Psoas muscle (tissue), 7 donors: ENCODE measurements at regions not wholly inside any gene's neighbourhood (a gene's known extent, or its start where the extent isn't known, plus 50 kb on each side); places are given as distances from the start of the nearest gene placed in this dataset.
"Not testable (repeated sequence)": the region's sequence is repeated elsewhere in the genome, so short reads cannot be mapped to it uniquely, and the experiment has no call there.

Source experiments
- ATAC-seq, 4 donors: fragments of 200-7000 bp; cut with Tn5 transposase; one replicate each; pipeline ENCODE4 v1.9.1; 2020; ENCODE audit warnings: moderate library complexity in 3 of 4, mild to moderate bottlenecking in 2 of 4
- DNase-seq, 2 donors: peaks; one replicate each; pipeline ENCODE4 v3.0.0-alpha.2; 2020
- H3K27ac ChIP-seq: fragments of 200-600 bp; one replicate; pipeline ENCODE4 v1.8.0; 2022
- H3K27me3 ChIP-seq, 3 donors: fragments of 200-600 bp in 1 of 3; one replicate each; pipeline versions ENCODE4 v1.6.1 to v1.8.0; 2013 to 2022; ENCODE audit warnings: low read length in 2 of 3, mild to moderate bottlenecking in 2 of 3, moderate library complexity in 1 of 3; ENCODE audit not compliant: insufficient read depth in 3 of 3
- H3K36me3 ChIP-seq, 2 donors: fragments of 200-600 bp in 1 of 2; one replicate each; pipeline versions ENCODE4 v1.6.1 to v1.8.0; 2013 to 2022; ENCODE audit warnings: low read depth in 1 of 2, mild to moderate bottlenecking in 1 of 2, moderate library complexity in 1 of 2; ENCODE audit not compliant: insufficient read depth in 1 of 2
- H3K4me1 ChIP-seq: fragments of 200-600 bp; one replicate; pipeline ENCODE4 v1.8.0; 2022
- H3K4me3 ChIP-seq: fragments of 200-600 bp; one replicate; pipeline ENCODE4 v1.8.0; 2022; ENCODE audit warnings: mild to moderate bottlenecking
- H3K9me3 ChIP-seq: fragments of 200-600 bp; one replicate; pipeline ENCODE4 v1.8.0; 2022
- CTCF ChIP-seq: fragments of 200-600 bp; IDR thresholded peaks from one replicate; pipeline ENCODE4 v1.8.0; 2022; ENCODE audit warnings: antibody characterized with exemption
- WGBS, 3 donors: extraction: QIAGEN DNeasy Blood & Tissue Kit; methylation state at CpG; one replicate each; pipeline versions ENCODE4 v1.1.6 to v1.1.7; 2013; 5-methylcytosine and 5-hydroxymethylcytosine counted together
- intact Hi-C, 2 donors: fragments of 100-400 bp; cut with DNase I; formaldehyde crosslinking; loops; one replicate each; pipeline versions ENCODE4 v1.11.0 to v1.14.2; 2022
- donor health status: healthy with polysubstance abuse.
- donor health status: DM: no; HTN: no; CAD: no; lungs with moderate emphysema.
- donor health status: Bipolar disorder and iron deficiency.
- donor health status: healthy.
- donor health status: DM: yes; HTN: yes; CAD: no.
- donor health status: DM: no; HTN: no; CAD: no.
- donor health status: DM: yes; HTN: yes; CAD: no.

DNA sequence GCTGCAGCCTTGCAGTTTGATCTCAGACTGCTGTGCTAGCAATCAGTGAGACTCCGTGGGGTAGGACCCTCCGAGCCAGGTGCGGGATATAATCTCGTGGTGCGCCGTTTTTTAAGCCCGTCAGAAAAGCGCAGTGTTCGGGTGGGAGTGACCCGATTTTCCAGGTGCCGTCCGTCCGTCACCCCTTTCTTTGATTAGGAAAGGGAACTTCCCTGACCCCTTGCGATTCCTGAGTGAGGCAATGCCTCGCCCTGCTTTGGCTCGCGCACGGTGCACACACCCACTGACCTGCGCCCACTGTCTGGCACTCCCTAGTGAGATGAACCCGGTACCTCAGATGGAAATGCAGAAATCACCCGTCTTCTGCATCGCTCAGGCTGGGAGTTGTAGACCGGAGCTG lies 203.2 kb downstream of the SNCAIP start:
- H3K9me3 ChIP-seq, DNase-seq, H3K4me3 ChIP-seq, H3K4me1 ChIP-seq, H3K27me3 ChIP-seq, H3K27ac ChIP-seq, H3K36me3 ChIP-seq, ATAC-seq, intact Hi-C loops: not testable (repeated sequence)
- WGBS, 3 donors: 88 to 95% (median 91%) methylated on average over 18 to 23 of the region's 23 CpGs

- 34 to 42% (median 35%) methylated on average over 6 of the region's 6 CpGs for WGBS, 3 donors
- peak in 1 of 4 donors; percentile 62 for ATAC-seq
- DNase-seq: no peak
Measured at GRCh38 chr5:122515709-122516431, 203.8 kb downstream of the SNCAIP start.

GRCh38 chr5:122516432-122516743 lies 204.4 kb downstream of the SNCAIP start:
- H3K27me3 ChIP-seq: no peaks in the 10 kb centered on the region
- intact Hi-C loops: no loop called here
- H3K9me3 ChIP-seq: no peaks in the 10 kb centered on the region
- H3K4me1 ChIP-seq: no peaks in the 10 kb centered on the region
- H3K4me3 ChIP-seq: no peak overlapping the region
- DNase-seq (no peak), ATAC-seq (no peak)
- 50 to 65% (median 57%) methylated on average over 4 of the region's 4 CpGs for WGBS, 3 donors
- H3K36me3 ChIP-seq: no peaks in the 10 kb centered on the region
- no peak overlapping the region for H3K27ac ChIP-seq
- no peak for TF ChIP-seq CTCF

More at GRCh38 chr5:122515709-122516431, 203.8 kb downstream of the SNCAIP start:
- peak; percentile 42 for TF ChIP-seq CTCF
- H3K36me3 ChIP-seq: no peaks in the 10 kb centered on the region
- H3K4me3 ChIP-seq: no peak overlapping the region
- intact Hi-C loops: no loop called here
- no peaks in the 10 kb centered on the region for H3K9me3 ChIP-seq
- H3K27me3 ChIP-seq: no peaks in the 10 kb centered on the region
- no peak overlapping the region for H3K27ac ChIP-seq
- H3K4me1 ChIP-seq: no peaks in the 10 kb centered on the region

DNA sequence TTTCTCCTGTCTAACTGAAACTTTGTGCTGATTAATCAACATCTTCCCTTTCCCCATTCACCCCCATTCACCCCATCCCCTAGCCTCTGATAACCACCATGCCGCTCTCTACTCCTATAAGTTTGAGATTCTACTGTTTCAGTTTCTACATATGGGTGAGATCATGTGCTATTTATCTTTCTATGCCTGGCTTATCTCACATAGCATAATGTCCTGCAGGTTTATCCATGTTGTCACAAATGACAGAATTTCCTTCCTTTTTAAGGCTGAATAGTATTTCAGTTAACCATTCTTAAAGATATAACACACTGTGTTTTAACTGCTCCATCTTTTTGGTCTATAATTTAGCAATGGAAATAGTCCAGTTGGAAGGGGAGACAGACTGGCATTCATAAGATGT lies 205.1 kb downstream of the SNCAIP start:
- no peak for DNase-seq
- no peaks in the 10 kb centered on the region for H3K36me3 ChIP-seq
- 93 to 98% (median 96%) methylated on average over 1 of the region's 1 CpG for WGBS, 3 donors
- no peaks in the 10 kb centered on the region for H3K27me3 ChIP-seq
- no peaks in the 10 kb centered on the region for H3K9me3 ChIP-seq
- no peak for TF ChIP-seq CTCF
- no peaks in the 10 kb centered on the region for H3K4me1 ChIP-seq
- no peak overlapping the region for H3K4me3 ChIP-seq
- no peak overlapping the region for H3K27ac ChIP-seq
- intact Hi-C loops: no loop called here
- no peak for ATAC-seq

- ATAC-seq: no peak
Measured at GRCh38 chr5:122523776-122524175, 211.7 kb downstream of the SNCAIP start.

More at GRCh38 chr5:122523776-122524175, 211.7 kb downstream of the SNCAIP start:
- WGBS, 3 donors: 45 to 61% (median 59%) methylated on average over 6 of the region's 6 CpGs
- H3K4me1 ChIP-seq: no peaks in the 10 kb centered on the region
- no peaks in the 10 kb centered on the region for H3K27me3 ChIP-seq
- no peaks in the 10 kb centered on the region for H3K36me3 ChIP-seq
- H3K9me3 ChIP-seq: no peaks in the 10 kb centered on the region
- no peak overlapping the region for H3K4me3 ChIP-seq
- no peak overlapping the region for H3K27ac ChIP-seq
- TF ChIP-seq CTCF: no peak
- intact Hi-C loops: no loop called here
- DNase-seq: no peak
